ENCODE measurements at regions not wholly inside any gene's neighbourhood (a gene's known extent, or its start where the extent isn't known, plus 50 kb on each side); places are given as distances from the start of the nearest gene placed in this dataset.

GRCh38 chr14:81960781-81961180 is 427.1 kb upstream of the SEL1L start:
- TF ChIP-seq EP300 (IDR thresholded peaks at IDR 0.05): no peak
- no peak for TF ChIP-seq CTCF (IDR thresholded peaks at IDR 0.05)

Measured in upper lobe of left lung (tissue), 4 donors.